H9 (cell line): ENCODE measurements at regions not wholly inside any gene's neighbourhood (a gene's known extent, or its start where the extent isn't known, plus 50 kb on each side); places are given as distances from the start of the nearest gene placed in this dataset.

Experiments used
- DNase-seq: peaks from one replicate; pipeline ENCODE4 v3.0.0-alpha.2; 2017
- H2AFZ ChIP-seq: one replicate; pipeline ENCODE4 v1.6.1; 2013; ENCODE audit warnings: mild to moderate bottlenecking, low read length, control low read depth, moderate library complexity
- H2AK5ac ChIP-seq: 2 replicates; pipeline ENCODE4 v1.6.1; 2013; ENCODE audit warnings: low read length, control low read depth, mixed read lengths; ENCODE audit not compliant: insufficient read length
- H2BK120ac ChIP-seq: one replicate; pipeline ENCODE4 v1.6.1; 2013; ENCODE audit warnings: low read depth, mild to moderate bottlenecking, low read length, control low read depth, inconsistent platforms; ENCODE audit not compliant: poor library complexity, severe bottlenecking
- H2BK12ac ChIP-seq: 2 replicates; pipeline ENCODE4 v1.6.1; 2013; ENCODE audit warnings: low read length, control low read depth, mixed read lengths, low read depth; ENCODE audit not compliant: insufficient read length
- H2BK15ac ChIP-seq: 2 replicates; pipeline ENCODE4 v1.6.1; 2013; ENCODE audit warnings: low read depth, low read length, control low read depth
- H2BK20ac ChIP-seq: one replicate; pipeline ENCODE4 v1.6.1; 2013; ENCODE audit warnings: low read depth, mild to moderate bottlenecking, low read length, control low read depth, inconsistent platforms; ENCODE audit not compliant: poor library complexity, severe bottlenecking
- H2BK5ac ChIP-seq: 2 replicates; pipeline ENCODE4 v1.6.1; 2013; ENCODE audit warnings: low read length, control low read depth, mixed read lengths; ENCODE audit not compliant: insufficient read length
- H3K14ac ChIP-seq: 2 replicates; pipeline ENCODE4 v1.6.1; 2013; ENCODE audit warnings: low read length, control low read depth; ENCODE audit not compliant: insufficient read depth
- H3K18ac ChIP-seq: 2 replicates; pipeline ENCODE4 v1.6.1; 2013; ENCODE audit warnings: low read depth, mild to moderate bottlenecking, mixed read lengths, low read length, control low read depth; ENCODE audit not compliant: insufficient read length
- H3K23ac ChIP-seq: 2 replicates; pipeline ENCODE4 v1.6.1; 2013; ENCODE audit warnings: low read length, control low read depth, mixed read lengths, low read depth; ENCODE audit not compliant: insufficient read length
- H3K23me2 ChIP-seq: 2 replicates; pipeline ENCODE4 v1.6.1; 2013; ENCODE audit warnings: low read depth, mild to moderate bottlenecking, mixed read lengths, low read length, control low read depth; ENCODE audit not compliant: insufficient read length, poor library complexity, severe bottlenecking
- H3K27ac ChIP-seq: 2 replicates; pipeline ENCODE4 v1.5.1; 2013; ENCODE audit warnings: low read length, control low read depth, mixed read lengths, low read depth; ENCODE audit not compliant: insufficient read length
- H3K27me3 ChIP-seq: 2 replicates; pipeline ENCODE4 v1.6.1; 2013; ENCODE audit warnings: low read length, control low read depth, inconsistent platforms; ENCODE audit not compliant: insufficient read depth
- H3K4ac ChIP-seq: 2 replicates; pipeline ENCODE4 v1.6.1; 2013; ENCODE audit warnings: low read depth, mild to moderate bottlenecking, control low read depth, inconsistent platforms, low read length, moderate library complexity
- H3K4me1 ChIP-seq: 2 replicates; pipeline ENCODE4 v1.6.1; 2013; ENCODE audit warnings: low read length, control low read depth, inconsistent platforms; ENCODE audit not compliant: insufficient read depth
- H3K4me2 ChIP-seq: 2 replicates; pipeline ENCODE4 v1.6.1; 2013; ENCODE audit warnings: low read length, control low read depth, mixed read lengths; ENCODE audit not compliant: insufficient read length, insufficient read depth
- H3K56ac ChIP-seq: 2 replicates; pipeline ENCODE4 v1.6.1; 2013; ENCODE audit warnings: low read depth, mild to moderate bottlenecking, mixed read lengths, low read length, control low read depth; ENCODE audit not compliant: insufficient read length
- H3K79me1 ChIP-seq: 2 replicates; pipeline ENCODE4 v1.6.1; 2013; ENCODE audit warnings: low read depth, mild to moderate bottlenecking, moderate library complexity, low read length, control low read depth, inconsistent platforms; ENCODE audit not compliant: insufficient read depth, poor library complexity, severe bottlenecking
- H3K79me2 ChIP-seq: 2 replicates; pipeline ENCODE4 v1.6.1; 2013; ENCODE audit warnings: low read length, control low read depth, inconsistent platforms; ENCODE audit not compliant: insufficient read depth
- H3K9ac ChIP-seq: 2 replicates; pipeline ENCODE4 v1.6.1; 2013; ENCODE audit warnings: low read length, control low read depth, mixed read lengths; ENCODE audit not compliant: insufficient read length; ENCODE audit errors: extremely low read depth
- H3K9me3 ChIP-seq: one replicate; pipeline ENCODE4 v1.6.1; 2013; ENCODE audit warnings: low read depth, low read length, inconsistent platforms; ENCODE audit not compliant: control insufficient read depth
- H3T11ph ChIP-seq: one replicate; pipeline ENCODE4 v1.6.1; 2013; ENCODE audit warnings: mild to moderate bottlenecking, low read length, control low read depth, inconsistent platforms
- H4K20me1 ChIP-seq: one replicate; pipeline ENCODE4 v1.6.1; 2013; ENCODE audit not compliant: control insufficient read depth, insufficient read length, insufficient read depth
- H4K5ac ChIP-seq: 2 replicates; pipeline ENCODE4 v1.6.1; 2013; ENCODE audit warnings: low read depth, mild to moderate bottlenecking, mixed read lengths, low read length, control low read depth; ENCODE audit not compliant: insufficient read length
- H4K8ac ChIP-seq: replicated peaks from 2 replicates; pipeline ENCODE4 v1.6.1; 2013; ENCODE audit warnings: low read length, control low read depth, mixed read lengths, low read depth; ENCODE audit not compliant: insufficient read length
- H4K91ac ChIP-seq: 2 replicates; pipeline ENCODE4 v1.6.1; 2013; ENCODE audit warnings: low read depth, mild to moderate bottlenecking, moderate library complexity, mixed read lengths, low read length, control low read depth; ENCODE audit not compliant: insufficient read length
- H3K27ac Mint-ChIP-seq, 3 experiments: 2 replicates in 2 of 3; 3 replicates in 1 of 3; pipeline ENCODE4 v1.8.0; 2020 to 2021; ENCODE audit warnings: mixed read lengths in 3 of 3, mild to moderate bottlenecking in 1 of 3, moderate library complexity in 1 of 3
- H3K27me3 Mint-ChIP-seq: 2 replicates; pipeline ENCODE4 v1.8.0; 2021; ENCODE audit warnings: low read depth, mild to moderate bottlenecking, moderate library complexity, mixed read lengths
- H3K36me3 Mint-ChIP-seq, 3 experiments: 2 replicates in 2 of 3; 3 replicates in 1 of 3; pipeline ENCODE4 v1.8.0; 2020 to 2021; ENCODE audit warnings: low read depth in 3 of 3, mixed read lengths in 3 of 3; ENCODE audit not compliant: insufficient read depth in 1 of 3
- H3K4me1 Mint-ChIP-seq, 2 experiments: 2 replicates each; pipeline ENCODE4 v1.8.0; 2020; ENCODE audit warnings: mixed read lengths in 2 of 2
- H3K4me3 Mint-ChIP-seq, 2 experiments: 2 replicates in 1 of 2; 3 replicates in 1 of 2; pipeline ENCODE4 v1.8.0; 2020 to 2021; ENCODE audit warnings: mild to moderate bottlenecking in 2 of 2, mixed read lengths in 2 of 2, moderate library complexity in 1 of 2
- H3K9me3 Mint-ChIP-seq, 2 experiments: 2 replicates in 1 of 2; 3 replicates in 1 of 2; pipeline ENCODE4 v1.8.0; 2020; ENCODE audit warnings: mild to moderate bottlenecking in 2 of 2, mixed read lengths in 2 of 2, moderate library complexity in 1 of 2
- CTCF ChIP-seq: fragments of 200-600 bp; sonication (generic); conservative IDR thresholded peaks from 3 replicates; pipeline ENCODE4 v1.8.0; 2021; ENCODE audit warnings: antibody characterized with exemption, mild to moderate bottlenecking
- WGBS: extraction: QIAGEN DNeasy Blood & Tissue Kit; methylation state at CpG from one replicate; pipeline ENCODE4 v1.1.7; 2013; ENCODE audit warnings: missing lambda C conversion rate, low lambda C conversion rate, mixed read lengths; ENCODE audit not compliant: insufficient read length; ENCODE audit errors: extremely low coverage; 5-methylcytosine and 5-hydroxymethylcytosine counted together

- Mint-ChIP-seq H3K9me3 (peaks cover 3% of the 10 kb centered on the region in 2 experiments; a peak in 4 of 5 replicates), H3K36me3 (peaks cover 0 to 14% (median 6%) of the 10 kb centered on the region in 3 experiments; a peak in 5 of 7 replicates)
- WGBS: no CpG with 5 or more reads among the region's 1 CpG
These were observed 1038.1 kb upstream of the PRR20A start for GRCh38 chr13:56102641-56103040.

More at GRCh38 chr13:56102641-56103040, 1038.1 kb upstream of the PRR20A start:
- H3K27ac ChIP-seq: no peak overlapping the region
- no peak overlapping the region for H2BK5ac ChIP-seq
- no peaks in the 10 kb centered on the region for H3K9me3 ChIP-seq
- no peaks in the 10 kb centered on the region for H3K27me3 ChIP-seq
- Mint-ChIP-seq H3K27me3 (no peaks in the 10 kb centered on the region), H3K4me1 (no peaks in the 10 kb centered on the region; a peak in 1 of 4 replicates), H3K4me3 (no peak overlapping the region), H3K27ac (no peak overlapping the region)
- H2BK120ac ChIP-seq: no peak overlapping the region
- no peaks in the 10 kb centered on the region for H3K79me2 ChIP-seq
- no peak overlapping the region for H2BK15ac ChIP-seq
- no peak overlapping the region for H4K5ac ChIP-seq
- no peak overlapping the region for H3K4me2 ChIP-seq
- H3K9ac ChIP-seq: no peak overlapping the region
- H4K8ac ChIP-seq: no peak overlapping the region
- H4K91ac ChIP-seq: no peak overlapping the region
- no peak overlapping the region for H2AFZ ChIP-seq
- no peak overlapping the region for H2AK5ac ChIP-seq
- no peaks in the 10 kb centered on the region for H3K23me2 ChIP-seq
- H3T11ph ChIP-seq: no peak overlapping the region
- no peak overlapping the region for H2BK20ac ChIP-seq
- H3K4me1 ChIP-seq: no peaks in the 10 kb centered on the region
- H3K23ac ChIP-seq: no peak overlapping the region
- no peaks in the 10 kb centered on the region for H3K79me1 ChIP-seq
- no peak overlapping the region for H3K14ac ChIP-seq
- no peak overlapping the region for H3K18ac ChIP-seq
- no peak overlapping the region for H3K56ac ChIP-seq
- H2BK12ac ChIP-seq: no peak overlapping the region
- no peak for DNase-seq
- TF ChIP-seq CTCF: no peak
- no peaks in the 10 kb centered on the region for H4K20me1 ChIP-seq
- no peak overlapping the region for H3K4ac ChIP-seq
